Spleen (tissue), 7 donors: ENCODE measurements at regions not wholly inside any gene's neighbourhood (a gene's known extent, or its start where the extent isn't known, plus 50 kb on each side); places are given as distances from the start of the nearest gene placed in this dataset.

ENCODE experiments used
- CTCF ChIP-seq, 11 experiments: fragments of 200-600 bp in 7 of 11; fragments of 450-650 bp in 4 of 11; sonication (generic) in 4 of 11; IDR thresholded peaks in 8 of 11; conservative IDR thresholded peaks in 3 of 11; 1 replicate in 7 of 11; 2 replicates in 4 of 11; pipeline versions ENCODE4 v1.4.0 to v1.8.0; 2016 to 2021; ENCODE audit warnings: antibody characterized with exemption in 11 of 11, inconsistent platforms in 4 of 11, mild to moderate bottlenecking in 1 of 11
- POLR2A ChIP-seq, 3 donors: fragments of 450-650 bp; IDR thresholded peaks; one replicate each; pipeline ENCODE4 v1.5.1; 2017; ENCODE audit warnings: antibody characterized with exemption in 3 of 3, mild to moderate bottlenecking in 1 of 3
- POLR2AphosphoS5 ChIP-seq, 3 donors: sonication (generic); formaldehyde crosslinking; IDR thresholded peaks; one replicate each; pipeline ENCODE4 v1.5.1; 2017; ENCODE audit warnings: antibody characterized with exemption in 3 of 3
- donor health status: DM: no; HTN: no; CAD: no; lungs with moderate emphysema.
- donor health status: DM: no; HTN: no; CAD: no.
- donor health status: DM: no; HTN: no; CAD: no.

GRCh38 chr2:118773826-118774225, 73.6 kb downstream of the EN1 start:
- TF ChIP-seq CTCF (IDR thresholded peaks at IDR 0.05 in 8 of 11, conservative IDR thresholded peaks at IDR 0.05 in 3 of 11) = no peak
- TF ChIP-seq POLR2AphosphoS5 (IDR thresholded peaks at IDR 0.05) = no peak
- TF ChIP-seq POLR2A (IDR thresholded peaks at IDR 0.05) = no peak
